ENCODE measurements at regions not wholly inside any gene's neighbourhood (a gene's known extent, or its start where the extent isn't known, plus 50 kb on each side); places are given as distances from the start of the nearest gene placed in this dataset.
"Not testable (repeated sequence)": the region's sequence is repeated elsewhere in the genome, so short reads cannot be mapped to it uniquely, and the experiment has no call there.

GRCh38 chrX:50967736-50968135 is 57.2 kb downstream of the BMP15 start:
- H3K36me3 ChIP-seq (ENCODE audit: insufficient read depth, low read length), result no peaks in the 10 kb centered on the region
- no peaks in the 10 kb centered on the region for H4K20me1 ChIP-seq (ENCODE audit: insufficient read depth, low read depth, low read length)
- H2AFZ ChIP-seq (ENCODE audit: low read length), result no peak overlapping the region

GRCh38 chrX:50968871-50969635 is 58.5 kb downstream of the BMP15 start:
- H3K79me2 ChIP-seq (ENCODE audit: low read length); H3K4me3 ChIP-seq (ENCODE audit: low read length); DNase-seq; H3K27me3 ChIP-seq (ENCODE audit: low read length); H3K4me2 ChIP-seq (ENCODE audit: low read depth, low read length, poor library complexity, severe bottlenecking); H3K9me2 ChIP-seq (replicated peaks; ENCODE audit: insufficient read depth, low read length); H3K36me3 ChIP-seq (ENCODE audit: insufficient read depth, low read length); H3K9me3 ChIP-seq (ENCODE audit: low read length); H3K9ac ChIP-seq (ENCODE audit: low read length); H4K20me1 ChIP-seq (ENCODE audit: insufficient read depth, low read depth, low read length); H3K27ac ChIP-seq (ENCODE audit: low read length); H2AFZ ChIP-seq (ENCODE audit: low read length): not testable (repeated sequence)
- H3K4me1 ChIP-seq (ENCODE audit: low read length), result peaks cover 67% of the 10 kb centered on the region

More at GRCh38 chrX:50967736-50968135, 57.2 kb downstream of the BMP15 start:
- Histone ChIP-seq H3K27ac (ENCODE audit: low read length) (no peak overlapping the region; the same call in 1 of the 2 replicates), H3K4me1 (ENCODE audit: low read length) (peaks cover 64% of the 10 kb centered on the region), H3K4me2 (ENCODE audit: low read depth, low read length, poor library complexity, severe bottlenecking) (no peak overlapping the region), H3K4me3 (ENCODE audit: low read length) (no peak overlapping the region), H3K9me2 (replicated peaks; ENCODE audit: insufficient read depth, low read length) (no peaks in the 10 kb centered on the region), H3K79me2 (ENCODE audit: low read length) (no peaks in the 10 kb centered on the region), H3K9ac (ENCODE audit: low read length) (no peak overlapping the region), H3K9me3 (ENCODE audit: low read length) (no peaks in the 10 kb centered on the region), H3K27me3 (ENCODE audit: low read length) (no peaks in the 10 kb centered on the region)
- DNase-seq, result no peak

- no peaks in the 10 kb centered on the region for H3K36me3 ChIP-seq (ENCODE audit: insufficient read depth, low read length)
- peaks cover 66% of the 10 kb centered on the region for H3K4me1 ChIP-seq (ENCODE audit: low read length)
- peak overlapping the region; percentile 92 for H3K27ac ChIP-seq (ENCODE audit: low read length)
- H3K4me3 ChIP-seq (ENCODE audit: low read length), result no peak overlapping the region
- no peak for DNase-seq
- H3K27me3 ChIP-seq (ENCODE audit: low read length), result no peaks in the 10 kb centered on the region
- no peaks in the 10 kb centered on the region for H3K9me2 ChIP-seq (replicated peaks; ENCODE audit: insufficient read depth, low read length)
- H2AFZ ChIP-seq (ENCODE audit: low read length), result no peak overlapping the region
- H3K9me3 ChIP-seq (ENCODE audit: low read length), result no peaks in the 10 kb centered on the region
- H3K79me2 ChIP-seq (ENCODE audit: low read length), result no peaks in the 10 kb centered on the region
- H3K4me2 ChIP-seq (ENCODE audit: low read depth, low read length, poor library complexity, severe bottlenecking), result peak overlapping the region; percentile 58
- peak overlapping the region; percentile 25; the same call in 1 of the 2 replicates for H3K9ac ChIP-seq (ENCODE audit: low read length)
- no peaks in the 10 kb centered on the region for H4K20me1 ChIP-seq (ENCODE audit: insufficient read depth, low read depth, low read length)
Measured at GRCh38 chrX:50971395-50971794, 60.9 kb downstream of the BMP15 start.

- no peaks in the 10 kb centered on the region for H3K27me3 ChIP-seq (ENCODE audit: low read length)
- no peaks in the 10 kb centered on the region for H4K20me1 ChIP-seq (ENCODE audit: insufficient read depth, low read depth, low read length)
- H3K79me2 ChIP-seq (ENCODE audit: low read length), result no peaks in the 10 kb centered on the region
- H3K36me3 ChIP-seq (ENCODE audit: insufficient read depth, low read length), result no peaks in the 10 kb centered on the region
- H3K4me3 ChIP-seq (ENCODE audit: low read length), result peak overlapping the region; percentile 34
- DNase-seq, result peak; percentile 89
- H3K9me3 ChIP-seq (ENCODE audit: low read length), result no peaks in the 10 kb centered on the region
- H3K4me2 ChIP-seq (ENCODE audit: low read depth, low read length, poor library complexity, severe bottlenecking), result peak overlapping the region; percentile 58
- H3K9ac ChIP-seq (ENCODE audit: low read length), result peak overlapping the region; percentile 25; the same call in 1 of the 2 replicates
- H3K9me2 ChIP-seq (replicated peaks; ENCODE audit: insufficient read depth, low read length), result no peaks in the 10 kb centered on the region
- H2AFZ ChIP-seq (ENCODE audit: low read length), result no peak overlapping the region
- H3K27ac ChIP-seq (ENCODE audit: low read length), result peak overlapping the region; percentile 92
- peaks cover 77% of the 10 kb centered on the region for H3K4me1 ChIP-seq (ENCODE audit: low read length)
Measured at GRCh38 chrX:50973199-50973598, 62.7 kb downstream of the BMP15 start.

GRCh38 chrX:50978920-50979682 is 68.6 kb downstream of the BMP15 start:
- Histone ChIP-seq H3K4me1 (ENCODE audit: low read length) (peaks cover 44% of the 10 kb centered on the region), H2AFZ (ENCODE audit: low read length) (no peak overlapping the region), H3K79me2 (ENCODE audit: low read length) (no peaks in the 10 kb centered on the region), H3K9me3 (ENCODE audit: low read length) (no peaks in the 10 kb centered on the region), H4K20me1 (ENCODE audit: insufficient read depth, low read depth, low read length) (no peaks in the 10 kb centered on the region), H3K36me3 (ENCODE audit: insufficient read depth, low read length) (no peaks in the 10 kb centered on the region), H3K4me2 (ENCODE audit: low read depth, low read length, poor library complexity, severe bottlenecking) (no peak overlapping the region), H3K9ac (ENCODE audit: low read length) (no peak overlapping the region), H3K27ac (ENCODE audit: low read length) (no peak overlapping the region), H3K4me3 (ENCODE audit: low read length) (no peak overlapping the region), H3K9me2 (replicated peaks; ENCODE audit: insufficient read depth, low read length) (no peaks in the 10 kb centered on the region), H3K27me3 (ENCODE audit: low read length) (no peaks in the 10 kb centered on the region)
- DNase-seq, result no peak

GRCh38 chrX:50980251-50980650 is 69.7 kb downstream of the BMP15 start:
- Histone ChIP-seq H2AFZ (ENCODE audit: low read length) (no peak overlapping the region), H3K9ac (ENCODE audit: low read length) (no peak overlapping the region), H3K27ac (ENCODE audit: low read length) (no peak overlapping the region), H4K20me1 (ENCODE audit: insufficient read depth, low read depth, low read length) (no peaks in the 10 kb centered on the region), H3K36me3 (ENCODE audit: insufficient read depth, low read length) (no peaks in the 10 kb centered on the region), H3K9me2 (replicated peaks; ENCODE audit: insufficient read depth, low read length) (no peaks in the 10 kb centered on the region), H3K4me2 (ENCODE audit: low read depth, low read length, poor library complexity, severe bottlenecking) (no peak overlapping the region), H3K4me1 (ENCODE audit: low read length) (peaks cover 33% of the 10 kb centered on the region), H3K27me3 (ENCODE audit: low read length) (no peaks in the 10 kb centered on the region), H3K4me3 (ENCODE audit: low read length) (no peak overlapping the region), H3K9me3 (ENCODE audit: low read length) (no peaks in the 10 kb centered on the region), H3K79me2 (ENCODE audit: low read length) (no peaks in the 10 kb centered on the region)
- DNase-seq, result no peak

- Histone ChIP-seq H3K9me3 (ENCODE audit: low read length) (no peaks in the 10 kb centered on the region), H3K27ac (ENCODE audit: low read length) (no peak overlapping the region), H3K27me3 (ENCODE audit: low read length) (no peaks in the 10 kb centered on the region), H2AFZ (ENCODE audit: low read length) (no peak overlapping the region), H3K4me1 (ENCODE audit: low read length) (peaks cover 9% of the 10 kb centered on the region), H3K79me2 (ENCODE audit: low read length) (no peaks in the 10 kb centered on the region), H3K9me2 (replicated peaks; ENCODE audit: insufficient read depth, low read length) (no peaks in the 10 kb centered on the region), H3K4me2 (ENCODE audit: low read depth, low read length, poor library complexity, severe bottlenecking) (no peak overlapping the region), H3K36me3 (ENCODE audit: insufficient read depth, low read length) (no peaks in the 10 kb centered on the region), H4K20me1 (ENCODE audit: insufficient read depth, low read depth, low read length) (no peaks in the 10 kb centered on the region), H3K9ac (ENCODE audit: low read length) (no peak overlapping the region), H3K4me3 (ENCODE audit: low read length) (no peak overlapping the region)
- peak; percentile 84 for DNase-seq
Measured at GRCh38 chrX:50988649-50989048, 78.1 kb downstream of the BMP15 start.

- H2AFZ ChIP-seq (ENCODE audit: low read length), result no peak overlapping the region
- no peaks in the 10 kb centered on the region for H3K4me1 ChIP-seq (ENCODE audit: low read length)
- H3K27me3 ChIP-seq (ENCODE audit: low read length), result no peaks in the 10 kb centered on the region
- H3K4me2 ChIP-seq (ENCODE audit: low read depth, low read length, poor library complexity, severe bottlenecking), result no peak overlapping the region
- no peaks in the 10 kb centered on the region for H4K20me1 ChIP-seq (ENCODE audit: insufficient read depth, low read depth, low read length)
- H3K9me2 ChIP-seq (replicated peaks; ENCODE audit: insufficient read depth, low read length), result no peaks in the 10 kb centered on the region
- no peak overlapping the region for H3K9ac ChIP-seq (ENCODE audit: low read length)
- H3K9me3 ChIP-seq (ENCODE audit: low read length), result no peaks in the 10 kb centered on the region
- no peak overlapping the region for H3K4me3 ChIP-seq (ENCODE audit: low read length)
- H3K79me2 ChIP-seq (ENCODE audit: low read length), result no peaks in the 10 kb centered on the region
- no peak overlapping the region for H3K27ac ChIP-seq (ENCODE audit: low read length)
- H3K36me3 ChIP-seq (ENCODE audit: insufficient read depth, low read length), result no peaks in the 10 kb centered on the region
- peak; percentile 51 for DNase-seq
Measured at GRCh38 chrX:50996930-50997329, 86.4 kb downstream of the BMP15 start.

Measured in Karpas-422 (cell line).